IPS-20b (cell line): ENCODE measurements at regions not wholly inside any gene's neighbourhood (a gene's known extent, or its start where the extent isn't known, plus 50 kb on each side); places are given as distances from the start of the nearest gene placed in this dataset.
"Not testable (repeated sequence)": the region's sequence is repeated elsewhere in the genome, so short reads cannot be mapped to it uniquely, and the experiment has no call there.

ENCODE experiments used
- H3K27ac ChIP-seq: one replicate; pipeline ENCODE4 v1.5.1; 2013; ENCODE audit warnings: low read length
- H3K27me3 ChIP-seq: 2 replicates; pipeline ENCODE4 v1.6.1; 2013; ENCODE audit warnings: mild to moderate bottlenecking, low read length, inconsistent platforms; ENCODE audit not compliant: insufficient read depth
- H3K36me3 ChIP-seq: 2 replicates; pipeline ENCODE4 v1.6.1; 2013; ENCODE audit warnings: low read depth, mild to moderate bottlenecking, inconsistent platforms, low read length, moderate library complexity; ENCODE audit not compliant: insufficient read depth
- H3K4me1 ChIP-seq: 2 replicates; pipeline ENCODE4 v1.6.1; 2013; ENCODE audit warnings: mild to moderate bottlenecking, control low read depth, inconsistent platforms, low read length, moderate library complexity; ENCODE audit not compliant: insufficient read depth
- H3K4me3 ChIP-seq: 2 replicates; pipeline ENCODE4 v1.5.1; 2013; ENCODE audit warnings: mild to moderate bottlenecking, low read length, inconsistent platforms
- H3K9ac ChIP-seq: 2 replicates; pipeline ENCODE4 v1.6.1; 2013; ENCODE audit warnings: low read depth, mild to moderate bottlenecking, inconsistent platforms, low read length, moderate library complexity
- H3K9me3 ChIP-seq: 2 replicates; pipeline ENCODE4 v1.6.1; 2013; ENCODE audit warnings: mild to moderate bottlenecking, low read depth, low read length, inconsistent platforms; ENCODE audit not compliant: insufficient read depth

DNA sequence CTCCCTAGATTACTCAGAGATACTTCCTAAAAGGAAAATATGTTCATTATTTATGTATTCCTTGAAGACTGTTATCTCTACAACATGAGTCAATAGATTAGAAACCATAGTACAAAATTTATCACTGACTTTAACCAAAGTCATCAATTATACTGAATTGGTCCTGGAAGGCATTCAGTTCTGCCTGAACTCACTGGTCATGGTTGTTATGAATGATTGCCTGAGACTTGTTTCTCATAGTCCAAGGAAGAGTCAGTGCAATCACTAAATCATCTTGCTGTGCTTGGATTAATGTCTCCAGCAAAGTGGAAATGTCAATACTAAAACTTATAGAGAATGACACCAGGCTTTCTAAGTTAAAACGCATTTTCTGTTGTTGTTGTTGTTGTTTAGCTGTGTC, 878.6 kb upstream of the MANEA start:
- Histone ChIP-seq H3K9me3 (no peaks in the 10 kb centered on the region), H3K4me3 (no peak overlapping the region), H3K4me1 (no peaks in the 10 kb centered on the region), H3K27me3 (no peaks in the 10 kb centered on the region), H3K27ac (no peak overlapping the region), H3K9ac (no peak overlapping the region), H3K36me3 (no peaks in the 10 kb centered on the region)

DNA sequence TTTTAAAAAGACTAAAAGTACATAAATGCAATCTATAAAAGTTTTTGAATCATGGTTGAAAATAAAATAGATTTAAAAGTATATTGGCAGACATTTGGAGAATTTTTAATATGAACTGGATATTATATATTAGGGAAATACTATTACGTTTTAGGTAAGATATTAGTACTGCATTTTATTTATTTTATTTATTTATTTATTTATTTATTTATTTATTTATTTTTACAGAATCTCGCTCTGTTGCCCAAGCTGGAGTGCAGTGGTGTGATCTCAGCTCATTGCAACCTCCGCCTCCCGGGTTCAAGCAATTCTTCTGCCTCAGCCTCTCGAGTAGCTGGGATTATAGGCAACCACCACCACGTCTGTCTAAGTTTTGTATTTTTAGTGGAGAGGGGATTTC, 890.1 kb upstream of the MANEA start:
- not testable (repeated sequence) for H3K9ac ChIP-seq, H3K4me3 ChIP-seq, H3K4me1 ChIP-seq, H3K27me3 ChIP-seq, H3K27ac ChIP-seq, H3K9me3 ChIP-seq, H3K36me3 ChIP-seq

DNA sequence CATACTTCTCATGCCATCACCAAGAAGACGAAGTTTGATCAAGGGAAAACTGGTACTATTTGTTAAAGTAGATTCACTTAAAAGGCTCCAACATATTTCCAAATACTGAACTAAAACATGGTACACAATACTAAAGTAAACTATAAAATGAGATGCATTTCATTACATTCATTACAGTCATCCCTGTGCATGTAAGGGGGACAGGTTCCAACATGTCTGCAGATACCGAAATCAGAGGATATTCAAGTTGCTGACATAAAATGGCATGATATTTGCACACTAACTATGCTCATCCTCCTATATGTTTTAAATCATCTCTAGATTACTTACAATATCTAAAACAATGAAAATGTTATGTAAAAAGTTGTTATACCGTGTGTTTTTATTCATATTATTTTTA, 893.9 kb upstream of the MANEA start:
- no peak overlapping the region for H3K4me3 ChIP-seq
- no peaks in the 10 kb centered on the region for H3K27me3 ChIP-seq
- H3K9me3 ChIP-seq: no peaks in the 10 kb centered on the region
- no peak overlapping the region for H3K27ac ChIP-seq
- no peaks in the 10 kb centered on the region for H3K4me1 ChIP-seq
- H3K9ac ChIP-seq: no peak overlapping the region
- H3K36me3 ChIP-seq: no peaks in the 10 kb centered on the region

DNA sequence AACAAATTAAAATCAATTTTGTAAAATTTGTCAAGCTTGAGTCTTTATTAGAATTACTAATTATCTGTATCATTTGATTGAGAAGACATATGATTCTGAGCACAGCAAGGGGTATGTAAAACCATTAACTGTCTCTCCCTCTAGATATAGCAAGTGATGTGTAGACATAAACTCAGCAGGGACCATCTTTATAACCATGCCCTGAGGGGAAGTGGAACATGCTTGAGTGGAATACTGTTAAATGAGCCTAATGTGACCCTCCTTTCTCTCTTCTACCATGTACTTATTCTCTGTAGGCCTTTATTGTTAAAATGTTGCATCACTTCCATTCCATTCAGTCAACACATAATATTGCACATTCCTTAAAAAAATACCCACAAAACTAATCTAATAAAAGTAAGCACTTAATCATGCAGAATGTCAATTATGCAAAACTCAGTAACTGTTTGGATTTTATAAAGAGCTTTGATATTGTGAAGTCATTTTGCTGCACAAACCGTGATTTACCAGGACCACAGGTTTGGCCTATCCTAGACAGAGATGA, 896.6 kb upstream of the MANEA start:
- Histone ChIP-seq H3K9ac (no peak overlapping the region), H3K9me3 (no peaks in the 10 kb centered on the region), H3K27me3 (no peaks in the 10 kb centered on the region), H3K4me3 (no peak overlapping the region), H3K4me1 (no peaks in the 10 kb centered on the region), H3K36me3 (no peaks in the 10 kb centered on the region), H3K27ac (no peak overlapping the region)

DNA sequence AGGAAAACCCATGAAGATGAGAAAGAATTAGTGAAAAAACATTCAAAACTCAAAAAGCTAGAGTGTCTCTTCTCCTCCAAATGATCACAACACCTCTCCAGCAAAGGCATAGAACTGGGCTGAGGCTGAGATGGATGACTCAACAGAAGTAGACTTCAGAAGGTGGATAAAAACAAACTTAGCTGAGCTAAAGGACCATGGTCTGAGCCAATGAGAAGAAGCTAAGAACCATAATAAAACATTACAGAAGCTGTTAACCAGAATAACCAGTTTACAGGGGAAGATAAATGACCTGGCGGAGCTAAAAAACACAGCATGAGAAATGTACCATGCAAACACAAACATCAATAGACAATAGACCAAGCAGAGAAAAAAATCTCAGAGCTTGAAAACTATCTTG, 904.1 kb upstream of the MANEA start:
- no peak overlapping the region for H3K9ac ChIP-seq
- no peak overlapping the region for H3K4me3 ChIP-seq
- peaks cover 3% of the 10 kb centered on the region; the same call in 1 of the 2 replicates for H3K9me3 ChIP-seq
- H3K27me3 ChIP-seq: no peaks in the 10 kb centered on the region
- 0 out of 2 replicates have a peak, but pooled peaks cover 4% of the 10 kb centered on the region for H3K4me1 ChIP-seq
- no peak overlapping the region for H3K27ac ChIP-seq
- no peaks in the 10 kb centered on the region for H3K36me3 ChIP-seq

DNA sequence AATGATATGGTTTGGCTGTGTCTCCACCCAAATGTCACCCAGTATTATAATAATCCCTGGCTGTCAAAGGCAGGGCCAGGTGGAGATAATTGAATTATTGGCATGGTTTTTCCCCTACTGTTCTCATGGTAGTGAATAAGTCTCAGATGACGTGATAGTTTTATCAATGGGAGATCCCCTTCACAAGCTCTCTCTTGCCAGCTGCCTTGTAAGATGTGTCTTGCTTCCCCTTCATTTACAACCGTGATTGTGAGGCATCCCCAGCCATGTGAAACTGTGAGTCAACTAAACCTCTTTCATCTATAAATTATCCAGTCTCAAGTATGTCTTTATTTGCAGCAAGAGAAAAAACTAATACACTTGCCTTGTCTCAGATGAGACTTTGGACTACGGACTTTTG, 907.3 kb upstream of the MANEA start:
- Histone ChIP-seq H3K27ac (no peak overlapping the region), H3K27me3 (no peaks in the 10 kb centered on the region), H3K9ac (no peak overlapping the region), H3K36me3 (no peaks in the 10 kb centered on the region), H3K9me3 (peaks cover 3% of the 10 kb centered on the region; the same call in 1 of the 2 replicates), H3K4me3 (no peak overlapping the region), H3K4me1 (0 out of 2 replicates have a peak, but pooled peaks cover 4% of the 10 kb centered on the region)

DNA sequence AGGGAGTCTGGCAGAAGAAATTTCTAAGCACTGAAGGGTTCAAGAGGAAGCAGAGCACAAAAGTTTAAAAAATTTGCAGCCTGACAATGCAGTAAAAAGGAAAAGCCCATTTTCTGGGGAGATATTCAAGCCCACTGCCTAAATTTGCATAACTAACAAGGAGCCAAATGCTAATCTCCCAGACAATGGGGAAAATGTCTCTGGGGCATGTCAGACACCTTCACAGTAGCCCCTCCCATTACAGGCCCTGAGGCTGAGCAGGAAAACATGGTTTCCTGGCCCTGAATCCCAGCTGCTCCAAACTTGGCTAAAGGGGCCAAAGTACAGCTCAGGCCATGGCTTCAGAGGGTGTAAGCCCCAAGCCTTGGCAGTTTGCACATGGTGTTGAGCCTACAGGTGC, 908.5 kb upstream of the MANEA start:
- Histone ChIP-seq H3K27me3 (no peaks in the 10 kb centered on the region), H3K9me3 (0 out of 2 replicates have a peak, but pooled peaks cover 3% of the 10 kb centered on the region), H3K4me1 (0 out of 2 replicates have a peak, but pooled peaks cover 4% of the 10 kb centered on the region), H3K4me3 (no peak overlapping the region), H3K27ac (no peak overlapping the region), H3K36me3 (no peaks in the 10 kb centered on the region), H3K9ac (no peak overlapping the region)

DNA sequence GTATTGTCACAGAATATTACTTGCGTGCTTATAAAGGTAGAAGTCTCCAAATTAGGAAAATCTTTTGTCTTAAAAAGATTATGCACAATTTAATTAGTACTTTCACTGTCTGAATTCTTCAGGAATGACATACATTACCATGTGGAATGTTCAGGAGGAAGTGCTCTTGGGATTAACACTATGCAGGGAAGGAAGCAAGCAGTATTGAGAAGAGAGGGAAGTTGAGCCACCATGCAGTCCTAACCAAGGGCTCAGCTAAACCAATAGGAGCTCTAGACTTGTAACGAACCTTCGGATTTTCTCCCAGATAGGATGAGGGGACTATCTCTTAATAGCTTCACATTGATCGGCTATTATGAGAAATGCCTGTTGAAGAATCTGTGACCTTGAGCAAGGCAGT, 918.4 kb upstream of the MANEA start:
- Histone ChIP-seq H3K27me3 (no peaks in the 10 kb centered on the region), H3K36me3 (no peaks in the 10 kb centered on the region), H3K27ac (no peak overlapping the region), H3K4me3 (no peak overlapping the region), H3K9me3 (no peaks in the 10 kb centered on the region), H3K4me1 (no peaks in the 10 kb centered on the region), H3K9ac (no peak overlapping the region)

DNA sequence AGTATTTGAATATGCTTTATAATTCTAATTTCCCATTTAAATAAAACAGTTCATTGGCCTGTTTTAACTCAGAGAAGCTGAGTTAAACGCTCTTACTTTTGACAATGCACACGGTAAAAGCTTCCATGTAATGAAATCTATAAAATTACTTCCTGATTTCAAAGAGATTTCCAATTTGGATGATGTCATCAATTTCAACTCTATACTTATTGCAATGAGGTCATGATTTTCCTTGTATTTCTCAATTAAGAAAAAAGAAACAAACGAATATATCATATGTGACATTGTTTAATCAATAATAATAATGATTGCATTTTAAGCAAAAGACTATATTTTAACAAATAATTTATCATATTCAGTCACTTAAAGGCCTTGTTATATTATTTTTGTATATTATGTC, 926.1 kb upstream of the MANEA start:
- no peak overlapping the region for H3K9ac ChIP-seq
- no peaks in the 10 kb centered on the region for H3K27me3 ChIP-seq
- H3K4me3 ChIP-seq: no peak overlapping the region
- H3K9me3 ChIP-seq: no peaks in the 10 kb centered on the region
- no peaks in the 10 kb centered on the region for H3K36me3 ChIP-seq
- no peaks in the 10 kb centered on the region for H3K4me1 ChIP-seq
- H3K27ac ChIP-seq: no peak overlapping the region

DNA sequence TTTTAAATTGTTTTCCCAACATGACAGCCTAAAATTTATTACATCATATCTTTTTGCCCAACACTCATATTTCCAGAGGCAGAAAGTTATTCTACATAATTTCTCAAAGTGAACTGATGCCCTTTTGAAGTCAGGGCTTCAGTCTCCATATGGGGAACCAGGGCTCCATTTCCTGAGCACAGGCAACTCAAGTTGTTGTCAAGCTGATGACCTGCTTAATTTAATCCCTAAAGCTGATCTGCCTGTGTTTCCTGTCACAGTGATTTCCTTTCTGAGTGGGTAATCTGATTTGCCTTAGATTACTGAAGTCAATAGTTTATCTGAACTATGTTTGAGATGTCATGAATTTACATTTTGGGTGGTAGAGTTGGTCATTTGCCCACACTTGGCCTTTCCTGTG, 932.1 kb upstream of the MANEA start:
- Histone ChIP-seq H3K27ac (no peak overlapping the region), H3K36me3 (no peaks in the 10 kb centered on the region), H3K4me1 (no peaks in the 10 kb centered on the region), H3K9ac (no peak overlapping the region), H3K27me3 (no peaks in the 10 kb centered on the region), H3K4me3 (no peak overlapping the region), H3K9me3 (no peaks in the 10 kb centered on the region)

DNA sequence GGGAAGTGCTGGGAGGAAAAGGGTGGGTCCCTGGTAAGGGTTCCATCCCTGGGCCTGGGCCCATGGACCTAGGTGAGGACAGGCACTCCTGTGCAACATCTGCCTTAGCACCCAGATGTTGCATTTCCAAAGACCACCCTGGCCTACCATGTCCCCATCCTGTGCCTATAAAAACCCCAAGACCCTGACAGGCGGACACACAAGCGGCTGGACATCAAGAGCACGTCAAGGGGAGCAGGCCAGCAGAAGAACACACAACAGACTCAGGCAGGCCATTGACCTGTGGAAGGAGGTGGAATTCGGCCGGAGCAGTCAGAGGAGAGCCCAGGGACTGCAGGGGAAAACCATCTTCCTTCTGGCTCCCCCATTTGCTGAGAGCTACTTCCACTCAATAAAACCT, 937.8 kb upstream of the MANEA start:
- H3K9ac ChIP-seq: no peak overlapping the region
- no peak overlapping the region for H3K27ac ChIP-seq
- H3K36me3 ChIP-seq: no peaks in the 10 kb centered on the region
- no peaks in the 10 kb centered on the region for H3K27me3 ChIP-seq
- no peaks in the 10 kb centered on the region for H3K4me1 ChIP-seq
- no peaks in the 10 kb centered on the region for H3K9me3 ChIP-seq
- H3K4me3 ChIP-seq: no peak overlapping the region

DNA sequence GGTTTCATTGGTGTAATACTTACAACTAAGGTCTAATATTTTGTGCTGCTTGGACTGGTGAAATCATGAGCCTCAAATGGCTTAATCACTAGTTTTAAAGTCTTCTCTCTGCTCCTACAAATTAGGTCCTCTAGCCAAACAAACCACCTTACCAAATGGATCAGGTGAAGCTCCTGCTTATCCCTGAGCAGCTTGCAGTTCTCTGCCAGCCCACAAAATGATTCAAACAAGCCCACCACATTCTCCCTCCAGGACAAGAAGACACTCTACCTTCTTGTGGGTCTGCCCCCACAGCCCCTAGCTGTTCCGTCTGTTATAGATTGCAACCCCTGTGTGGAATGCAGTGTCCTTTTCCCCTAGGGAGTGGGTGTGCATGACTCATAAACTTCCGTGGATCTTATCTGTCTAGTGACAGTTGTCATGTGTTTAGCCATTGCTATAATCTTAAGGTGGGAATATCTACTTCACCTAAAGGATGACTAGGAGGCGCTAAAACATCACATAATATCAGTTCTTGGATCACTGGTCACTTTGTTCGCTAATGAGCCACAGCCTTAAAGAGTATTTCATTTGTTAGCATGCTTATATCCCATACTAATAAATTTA, 940.5 kb upstream of the MANEA start:
- Histone ChIP-seq H3K36me3 (no peaks in the 10 kb centered on the region), H3K27ac (no peak overlapping the region), H3K27me3 (no peaks in the 10 kb centered on the region), H3K4me3 (no peak overlapping the region), H3K9me3 (no peaks in the 10 kb centered on the region), H3K4me1 (no peaks in the 10 kb centered on the region), H3K9ac (no peak overlapping the region)
